HFFc6 (cell line): ENCODE measurements at regions not wholly inside any gene's neighbourhood (a gene's known extent, or its start where the extent isn't known, plus 50 kb on each side); places are given as distances from the start of the nearest gene placed in this dataset. TPM values are rescaled to one million over a fixed set of nuclear protein-coding genes. Genes with fewer than 3 reads are reported as not detected.

Source experiments
- DNase-seq: peaks from one replicate; pipeline ENCODE4 v3.0.0-alpha.2; 2018
- H3K27ac Mint-ChIP-seq: 2 replicates; pipeline ENCODE4 v1.8.0; 2020; ENCODE audit warnings: mild to moderate bottlenecking, mixed read lengths
- H3K27me3 Mint-ChIP-seq: 2 replicates; pipeline ENCODE4 v1.8.0; 2021; ENCODE audit warnings: mild to moderate bottlenecking, moderate library complexity, mixed read lengths; ENCODE audit not compliant: insufficient read depth
- H3K36me3 Mint-ChIP-seq: 2 replicates; pipeline ENCODE4 v1.8.0; 2021; ENCODE audit warnings: low read depth, mixed read lengths
- H3K4me1 Mint-ChIP-seq: 2 replicates; pipeline ENCODE4 v1.8.0; 2020; ENCODE audit warnings: low read depth, mixed read lengths
- H3K4me3 Mint-ChIP-seq: 2 replicates; pipeline ENCODE4 v1.8.0; 2020; ENCODE audit warnings: mild to moderate bottlenecking, moderate library complexity, mixed read lengths
- H3K9me3 Mint-ChIP-seq: 2 replicates; pipeline ENCODE4 v1.8.0; 2020; ENCODE audit warnings: mild to moderate bottlenecking, mixed read lengths
- microRNA-seq: library from miRNA; unstranded; fragments of <30 nt; microRNA quantifications from one replicate; pipeline ENCODE4, GENCODE V29; 2019
- TF ChIP-seq, protein P1 (sequence below): fragments of 200-600 bp; sonication (generic); IDR thresholded peaks from 2 replicates; pipeline ENCODE4 v1.5.0; 2021; ENCODE audit warnings: antibody characterized with exemption, mild to moderate bottlenecking

DNA sequence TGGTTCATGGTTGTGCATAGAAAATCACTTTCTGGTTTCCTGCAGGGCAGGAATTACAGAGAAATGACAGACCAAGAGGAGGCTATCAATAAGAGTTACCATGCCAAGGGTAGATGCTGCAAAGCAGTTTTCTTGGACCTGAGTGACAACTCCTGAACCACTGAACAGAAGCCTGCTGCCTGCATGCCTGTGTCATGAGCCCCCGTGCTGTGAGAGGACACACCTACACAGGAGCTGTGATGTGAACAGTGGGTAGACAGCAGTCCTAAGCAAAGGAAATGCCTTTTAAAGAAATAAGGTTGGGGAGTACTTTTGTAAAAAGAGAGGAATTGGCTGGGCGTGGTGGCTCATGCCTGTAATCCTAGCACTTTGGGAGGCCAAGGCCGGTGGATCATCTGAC lies 54.2 kb upstream of the CREB1 start:
- DNase-seq = no peak
- H3K27ac Mint-ChIP-seq = no peak overlapping the region
- TF ChIP-seq, protein P1, sequence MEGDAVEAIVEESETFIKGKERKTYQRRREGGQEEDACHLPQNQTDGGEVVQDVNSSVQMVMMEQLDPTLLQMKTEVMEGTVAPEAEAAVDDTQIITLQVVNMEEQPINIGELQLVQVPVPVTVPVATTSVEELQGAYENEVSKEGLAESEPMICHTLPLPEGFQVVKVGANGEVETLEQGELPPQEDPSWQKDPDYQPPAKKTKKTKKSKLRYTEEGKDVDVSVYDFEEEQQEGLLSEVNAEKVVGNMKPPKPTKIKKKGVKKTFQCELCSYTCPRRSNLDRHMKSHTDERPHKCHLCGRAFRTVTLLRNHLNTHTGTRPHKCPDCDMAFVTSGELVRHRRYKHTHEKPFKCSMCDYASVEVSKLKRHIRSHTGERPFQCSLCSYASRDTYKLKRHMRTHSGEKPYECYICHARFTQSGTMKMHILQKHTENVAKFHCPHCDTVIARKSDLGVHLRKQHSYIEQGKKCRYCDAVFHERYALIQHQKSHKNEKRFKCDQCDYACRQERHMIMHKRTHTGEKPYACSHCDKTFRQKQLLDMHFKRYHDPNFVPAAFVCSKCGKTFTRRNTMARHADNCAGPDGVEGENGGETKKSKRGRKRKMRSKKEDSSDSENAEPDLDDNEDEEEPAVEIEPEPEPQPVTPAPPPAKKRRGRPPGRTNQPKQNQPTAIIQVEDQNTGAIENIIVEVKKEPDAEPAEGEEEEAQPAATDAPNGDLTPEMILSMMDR = no peak
- H3K36me3 Mint-ChIP-seq = no peaks in the 10 kb centered on the region
- H3K9me3 Mint-ChIP-seq = no peaks in the 10 kb centered on the region
- H3K27me3 Mint-ChIP-seq = no peaks in the 10 kb centered on the region; the same call in 1 of the 2 replicates
- no peak overlapping the region; the same call in 1 of the 2 replicates for H3K4me3 Mint-ChIP-seq
- peaks cover 52% of the 10 kb centered on the region for H3K4me1 Mint-ChIP-seq

DNA sequence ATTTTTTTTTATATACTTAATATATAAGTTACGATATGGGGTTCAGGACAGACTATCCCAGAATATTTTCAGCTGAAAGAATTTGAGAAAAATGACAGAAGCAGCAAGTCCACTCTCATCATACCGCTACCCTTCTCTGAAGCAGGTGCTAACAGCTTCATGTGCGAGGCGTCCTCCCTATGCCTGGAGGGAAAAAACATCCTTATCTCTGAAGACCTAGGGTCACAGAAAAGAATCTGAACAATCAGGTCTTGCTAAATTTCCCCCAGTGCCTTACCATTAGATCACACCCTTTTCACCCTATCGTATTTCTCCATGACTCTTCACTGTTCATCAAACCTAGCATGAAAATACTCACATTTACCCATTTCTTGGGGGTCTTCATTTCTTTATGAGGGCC lies 51.9 kb upstream of the CREB1 start:
- Mint-ChIP-seq H3K4me1 (peaks cover 55% of the 10 kb centered on the region), H3K27ac (no peak overlapping the region), H3K4me3 (no peak overlapping the region), H3K9me3 (no peaks in the 10 kb centered on the region), H3K27me3 (no peaks in the 10 kb centered on the region), H3K36me3 (no peaks in the 10 kb centered on the region)
- DNase-seq = no peak
- TF ChIP-seq, protein P1 = no peak

DNA sequence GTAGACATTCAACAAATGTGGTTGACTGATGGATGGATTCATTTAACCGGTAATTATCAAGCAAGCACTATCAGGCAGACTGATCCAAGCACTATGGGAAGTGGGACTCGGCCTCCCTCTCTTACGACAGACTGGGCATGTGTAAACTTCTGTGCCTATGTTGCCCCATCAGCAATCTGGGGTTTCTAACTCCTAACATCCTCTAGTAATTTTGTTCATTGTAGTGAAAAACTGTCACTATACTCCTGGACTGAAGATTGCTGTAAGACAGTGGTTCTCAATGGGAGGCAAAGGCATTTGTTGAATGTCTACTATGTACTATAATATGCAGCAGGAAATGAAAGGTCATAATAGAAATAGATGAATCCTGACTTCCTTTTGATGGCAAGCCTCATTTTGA lies 51.2 kb upstream of the CREB1 start:
- no peak overlapping the region for H3K27ac Mint-ChIP-seq
- H3K36me3 Mint-ChIP-seq = no peaks in the 10 kb centered on the region
- peaks cover 55% of the 10 kb centered on the region for H3K4me1 Mint-ChIP-seq

DNA sequence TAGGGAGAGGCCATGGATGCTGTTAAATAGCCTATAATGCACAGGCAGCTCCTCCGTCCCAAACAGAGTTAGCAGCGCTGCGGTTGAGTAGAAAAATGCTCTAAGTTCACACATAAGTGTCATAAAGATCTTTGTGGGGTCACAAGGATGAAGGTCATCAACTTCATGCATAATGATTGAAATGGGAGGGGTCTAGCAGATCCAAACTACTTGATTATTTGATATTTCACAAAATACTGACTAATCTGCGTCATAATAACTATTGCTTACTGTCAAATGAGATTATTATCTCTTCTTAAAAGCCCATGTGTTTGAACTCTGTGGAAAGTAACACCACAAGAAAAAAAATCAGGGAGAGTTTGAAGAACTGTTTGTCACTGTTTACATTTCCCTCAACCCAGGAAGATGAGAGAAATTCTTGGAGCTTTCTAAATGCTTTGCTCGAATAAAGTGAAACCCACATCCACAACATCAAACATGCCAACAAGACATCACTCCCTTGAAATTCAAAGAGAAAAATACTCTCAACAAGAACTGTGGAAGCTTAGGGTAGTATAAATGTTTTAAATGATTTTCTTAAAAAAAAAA lies 50.5 kb upstream of the CREB1 start:
- Mint-ChIP-seq H3K4me1 (peaks cover 57% of the 10 kb centered on the region), H3K4me3 (no peak overlapping the region), H3K27ac (no peak overlapping the region), H3K27me3 (no peaks in the 10 kb centered on the region), H3K9me3 (no peaks in the 10 kb centered on the region), H3K36me3 (no peaks in the 10 kb centered on the region)
- TF ChIP-seq, protein P1 = no peak
- no peak for DNase-seq

More for the DNA sequence above, 51.2 kb upstream of the CREB1 start:
- Mint-ChIP-seq H3K9me3 (no peaks in the 10 kb centered on the region), H3K27me3 (no peaks in the 10 kb centered on the region), H3K4me3 (no peak overlapping the region)
- DNase-seq = no peak
- TF ChIP-seq, protein P1 = no peak

Small RNA genes lying in the stretch of these regions (microRNA-seq; reads per million reads assigned to microRNA genes)
- gene MIR1302-4 = not detected
